ENCODE measurements at regions not wholly inside any gene's neighbourhood (a gene's known extent, or its start where the extent isn't known, plus 50 kb on each side); places are given as distances from the start of the nearest gene placed in this dataset.

DNA sequence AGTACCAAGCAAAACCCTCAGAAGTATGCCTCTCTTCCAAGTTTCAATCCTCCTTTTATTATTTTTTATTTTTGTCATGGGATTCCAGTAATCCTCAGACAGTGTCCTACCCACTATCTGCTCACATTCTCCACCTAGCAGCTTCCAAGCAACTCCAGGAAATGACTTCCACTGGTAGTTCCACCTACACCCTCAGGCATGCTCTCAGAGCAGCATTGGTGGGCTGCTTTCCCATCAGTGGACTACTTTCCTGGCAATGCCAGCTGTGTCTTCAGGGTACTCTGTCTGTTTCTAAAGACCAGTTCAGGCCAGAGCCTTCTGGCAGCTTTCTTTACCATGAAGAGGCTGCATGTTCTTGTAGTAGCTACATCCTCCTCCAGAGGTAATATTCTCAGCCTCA lies 244.0 kb downstream of the HGF start:
- no peaks in the 10 kb centered on the region for H3K27me3 Mint-ChIP-seq
- H3K4me1 Mint-ChIP-seq: no peaks in the 10 kb centered on the region
- H3K36me3 Mint-ChIP-seq: no peaks in the 10 kb centered on the region
- DNase-seq: no peak
- H3K4me3 Mint-ChIP-seq: no peak overlapping the region
- H3K27ac Mint-ChIP-seq: no peak overlapping the region
- H3K9me3 Mint-ChIP-seq: peaks cover 3% of the 10 kb centered on the region

DNA sequence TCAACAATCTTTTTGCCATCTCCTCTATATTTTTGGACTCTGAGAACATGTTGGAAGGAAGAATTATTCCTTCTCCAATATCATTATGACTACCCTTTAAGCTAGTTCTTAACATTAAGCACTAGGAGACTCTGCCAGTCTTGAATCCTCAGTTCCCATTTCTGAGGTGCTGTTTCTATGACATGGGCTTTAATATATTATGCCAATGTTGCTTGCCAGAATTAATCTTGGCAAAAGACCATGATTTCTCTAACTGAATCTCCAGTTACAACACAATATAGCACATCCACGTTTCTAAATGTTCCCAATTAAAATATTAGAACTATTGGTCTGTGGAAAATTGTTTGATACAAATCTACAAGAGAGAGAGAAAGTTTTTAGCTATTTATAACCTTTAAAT lies 250.0 kb downstream of the HGF start:
- H3K27ac Mint-ChIP-seq: no peak overlapping the region
- H3K36me3 Mint-ChIP-seq: no peaks in the 10 kb centered on the region
- DNase-seq: no peak
- no peaks in the 10 kb centered on the region for H3K27me3 Mint-ChIP-seq
- no peak overlapping the region for H3K4me3 Mint-ChIP-seq
- H3K9me3 Mint-ChIP-seq: no peaks in the 10 kb centered on the region
- no peaks in the 10 kb centered on the region for H3K4me1 Mint-ChIP-seq

DNA sequence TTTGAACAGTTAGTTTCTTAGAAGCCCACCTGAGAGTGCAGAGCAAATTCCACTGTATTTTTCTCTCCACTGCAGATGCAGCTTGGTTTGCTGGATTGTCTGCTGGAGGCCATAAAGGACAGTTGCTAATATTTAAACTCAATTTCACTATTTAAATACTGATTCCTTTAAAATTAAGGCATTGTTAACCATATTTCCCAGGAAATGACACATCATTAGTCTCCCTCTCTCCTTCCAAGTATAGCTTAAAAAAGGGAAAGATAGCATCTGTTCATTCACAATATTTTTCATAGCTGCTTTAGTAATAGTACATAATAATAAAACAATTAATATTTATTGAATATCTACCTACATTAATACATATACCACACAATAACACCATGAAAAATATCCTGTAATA lies 252.9 kb downstream of the HGF start:
- Mint-ChIP-seq H3K27me3 (no peaks in the 10 kb centered on the region), H3K4me1 (no peaks in the 10 kb centered on the region), H3K36me3 (no peaks in the 10 kb centered on the region), H3K27ac (no peak overlapping the region), H3K4me3 (no peak overlapping the region), H3K9me3 (no peaks in the 10 kb centered on the region)
- DNase-seq: no peak

DNA sequence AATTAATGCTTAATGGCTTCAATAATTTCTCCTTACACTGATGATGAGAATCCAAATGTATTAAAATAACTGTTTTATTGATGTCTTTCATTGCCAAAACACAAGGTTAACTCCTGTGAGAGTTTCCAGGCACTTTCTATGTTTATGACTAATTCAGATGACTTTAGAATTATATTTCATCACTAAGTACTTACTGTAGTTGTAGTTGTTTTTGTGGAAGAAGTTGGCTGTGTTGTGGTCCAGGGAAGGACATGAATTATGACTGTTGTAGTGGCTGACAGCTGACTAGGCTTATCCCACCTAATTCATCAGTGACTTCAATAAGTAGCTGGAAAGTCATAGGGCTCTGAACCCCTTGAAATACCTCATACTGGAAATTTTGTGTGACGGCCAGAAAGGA lies 254.8 kb downstream of the HGF start:
- Mint-ChIP-seq H3K36me3 (no peaks in the 10 kb centered on the region), H3K4me3 (no peak overlapping the region), H3K4me1 (no peaks in the 10 kb centered on the region), H3K9me3 (no peaks in the 10 kb centered on the region), H3K27me3 (no peaks in the 10 kb centered on the region), H3K27ac (no peak overlapping the region)
- no peak for DNase-seq

DNA sequence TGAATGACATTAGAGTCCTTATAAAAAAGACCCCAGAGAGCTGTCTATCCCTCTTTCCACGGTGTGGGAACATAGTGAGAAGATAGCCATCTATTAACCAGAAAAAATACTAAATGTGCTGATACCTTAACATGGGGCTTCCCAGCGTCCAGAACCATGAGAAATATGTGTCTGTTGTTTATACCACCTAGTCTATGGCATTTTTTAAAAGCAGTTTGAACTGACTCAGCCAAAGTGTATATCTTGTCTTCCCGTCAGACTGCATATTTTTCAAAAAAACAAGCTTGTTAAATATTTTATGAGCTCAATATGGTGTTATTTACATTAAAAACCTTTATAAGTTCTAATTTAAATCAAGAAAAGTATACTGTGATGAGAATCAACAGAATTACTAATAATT lies 255.3 kb downstream of the HGF start:
- peaks cover 2% of the 10 kb centered on the region for H3K27me3 Mint-ChIP-seq
- no peaks in the 10 kb centered on the region for H3K36me3 Mint-ChIP-seq
- no peak for DNase-seq
- H3K4me1 Mint-ChIP-seq: no peaks in the 10 kb centered on the region
- H3K27ac Mint-ChIP-seq: no peak overlapping the region
- no peak overlapping the region for H3K4me3 Mint-ChIP-seq
- H3K9me3 Mint-ChIP-seq: no peaks in the 10 kb centered on the region

DNA sequence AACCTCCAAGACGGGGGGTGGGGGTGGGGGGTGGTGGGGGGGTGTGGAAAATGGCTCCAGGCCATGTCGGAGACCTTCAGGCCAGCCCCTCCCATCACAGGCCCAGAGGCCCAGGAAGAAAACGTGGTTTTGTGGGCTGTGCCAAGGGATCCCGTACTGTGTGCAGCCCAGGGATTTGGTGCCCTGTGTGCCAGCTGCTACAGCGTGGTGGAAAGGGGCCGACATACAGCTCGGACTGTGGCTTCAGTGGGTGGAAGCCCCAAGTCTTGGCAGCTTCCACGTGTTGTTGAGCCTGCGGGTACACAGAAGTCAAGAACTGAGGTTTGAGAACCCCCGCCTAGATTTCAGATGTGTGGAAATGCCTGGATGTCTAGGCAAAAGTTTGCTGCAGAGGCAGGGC lies 259.7 kb downstream of the HGF start:
- H3K27me3 Mint-ChIP-seq: peaks cover 5% of the 10 kb centered on the region
- H3K4me3 Mint-ChIP-seq: no peak overlapping the region
- no peaks in the 10 kb centered on the region for H3K4me1 Mint-ChIP-seq
- no peaks in the 10 kb centered on the region for H3K36me3 Mint-ChIP-seq
- H3K27ac Mint-ChIP-seq: no peak overlapping the region
- no peak for DNase-seq
- H3K9me3 Mint-ChIP-seq: no peaks in the 10 kb centered on the region

DNA sequence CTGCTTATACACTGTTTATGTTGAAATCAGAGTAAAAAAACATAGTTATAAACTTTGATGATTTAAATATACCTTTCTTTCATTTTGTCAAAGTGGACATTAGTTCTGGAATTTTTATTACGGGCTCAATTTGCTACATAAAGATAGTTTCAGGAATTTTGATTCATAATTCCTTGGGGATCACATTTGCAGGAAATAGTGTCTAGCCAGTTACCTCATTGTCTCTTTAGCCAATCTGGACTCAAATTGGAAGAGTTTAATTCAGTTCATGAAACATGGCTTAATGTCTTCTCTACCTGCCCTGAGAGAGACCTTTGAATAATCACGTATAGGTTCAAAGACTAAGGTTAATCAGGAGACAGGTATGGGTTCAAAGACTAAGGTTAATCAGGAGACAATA lies 262.6 kb downstream of the HGF start:
- H3K4me3 Mint-ChIP-seq: no peak overlapping the region
- no peak overlapping the region for H3K27ac Mint-ChIP-seq
- H3K27me3 Mint-ChIP-seq: peaks cover 5% of the 10 kb centered on the region
- H3K9me3 Mint-ChIP-seq: no peaks in the 10 kb centered on the region
- no peaks in the 10 kb centered on the region for H3K4me1 Mint-ChIP-seq
- H3K36me3 Mint-ChIP-seq: no peaks in the 10 kb centered on the region
- DNase-seq: no peak

DNA sequence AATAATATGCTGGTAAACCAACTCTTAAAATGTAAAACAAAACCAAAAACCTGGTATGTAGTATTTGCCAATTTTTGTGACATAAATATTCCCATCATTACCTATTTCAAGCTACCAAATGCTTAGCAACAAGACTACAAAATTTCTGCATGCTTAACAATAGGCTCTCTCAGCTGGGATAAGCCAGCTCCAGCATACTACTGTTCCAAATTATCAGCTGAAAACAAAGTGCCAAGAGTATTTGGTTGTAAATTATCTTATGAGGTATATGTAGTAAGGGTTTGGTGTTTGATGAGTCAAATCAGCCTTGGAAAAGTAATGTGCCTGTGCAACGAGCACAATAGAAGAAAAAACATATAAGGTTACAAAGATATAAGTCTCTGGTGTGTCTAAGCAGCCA lies 263.2 kb downstream of the HGF start:
- DNase-seq: no peak
- Mint-ChIP-seq H3K4me1 (no peaks in the 10 kb centered on the region), H3K27ac (no peak overlapping the region), H3K36me3 (no peaks in the 10 kb centered on the region), H3K4me3 (no peak overlapping the region), H3K27me3 (peaks cover 5% of the 10 kb centered on the region), H3K9me3 (no peaks in the 10 kb centered on the region)

DNA sequence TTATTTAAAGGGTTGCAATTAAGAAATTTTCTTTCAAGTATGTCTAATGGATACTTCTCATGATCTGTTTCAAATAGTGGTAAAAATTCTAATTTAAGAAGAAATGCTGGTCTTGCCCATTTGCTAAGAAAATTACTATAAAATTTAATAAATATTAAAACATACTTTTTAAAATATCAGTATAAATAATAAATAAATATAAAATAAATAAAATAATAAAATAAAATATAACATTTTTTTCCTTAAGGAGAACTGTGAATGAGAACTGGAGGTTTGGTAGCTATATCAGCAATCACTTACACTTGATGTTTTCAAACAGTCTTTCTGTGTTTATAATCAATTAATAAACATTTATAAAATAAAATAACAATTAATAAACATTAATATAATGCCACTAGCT lies 266.1 kb downstream of the HGF start:
- Mint-ChIP-seq H3K27ac (no peak overlapping the region), H3K9me3 (no peaks in the 10 kb centered on the region), H3K27me3 (peaks cover 6% of the 10 kb centered on the region), H3K4me3 (no peak overlapping the region), H3K4me1 (no peaks in the 10 kb centered on the region), H3K36me3 (no peaks in the 10 kb centered on the region)
- DNase-seq: no peak

DNA sequence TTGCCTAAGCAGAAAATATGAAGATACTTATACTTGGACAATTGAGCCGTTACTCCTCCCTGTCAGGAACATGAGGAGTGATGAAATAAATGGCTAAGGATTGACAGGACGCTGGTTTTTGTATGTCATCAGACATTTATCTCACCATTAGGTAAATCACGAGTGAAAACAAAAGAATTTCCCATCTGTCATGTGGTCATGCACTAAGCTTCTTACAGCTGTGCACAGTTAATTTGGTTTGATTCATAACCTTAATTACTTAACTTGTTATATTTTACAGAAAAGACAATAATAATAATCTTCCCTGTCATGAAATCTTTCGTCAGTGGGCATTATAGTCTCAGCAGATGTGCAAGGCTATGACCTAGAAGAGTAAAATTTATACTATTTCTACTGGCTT lies 266.5 kb downstream of the HGF start:
- no peak for DNase-seq
- H3K9me3 Mint-ChIP-seq: no peaks in the 10 kb centered on the region
- no peak overlapping the region for H3K27ac Mint-ChIP-seq
- no peak overlapping the region for H3K4me3 Mint-ChIP-seq
- no peaks in the 10 kb centered on the region for H3K36me3 Mint-ChIP-seq
- H3K27me3 Mint-ChIP-seq: peaks cover 6% of the 10 kb centered on the region
- no peaks in the 10 kb centered on the region for H3K4me1 Mint-ChIP-seq

DNA sequence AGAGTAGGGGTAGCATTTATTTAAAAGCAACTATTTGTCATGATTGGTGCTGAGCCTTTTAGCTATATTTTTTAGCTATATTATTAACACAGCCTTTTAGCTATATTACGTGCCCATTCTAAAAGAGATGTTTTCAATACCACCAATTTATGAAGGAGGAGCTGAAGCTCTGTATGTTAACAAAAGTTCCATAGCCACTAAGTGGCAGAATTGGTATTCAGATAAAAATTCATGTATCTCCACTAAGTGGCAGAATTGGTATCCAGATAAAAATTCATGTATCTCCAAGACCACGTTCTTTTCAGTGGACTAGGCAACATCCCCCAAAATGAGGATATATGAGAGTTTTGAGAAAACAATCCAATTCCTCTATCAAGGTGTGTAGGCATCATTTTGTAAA lies 268.6 kb downstream of the HGF start:
- Mint-ChIP-seq H3K4me1 (no peaks in the 10 kb centered on the region), H3K27me3 (peaks cover 6% of the 10 kb centered on the region), H3K9me3 (no peaks in the 10 kb centered on the region), H3K4me3 (no peak overlapping the region), H3K36me3 (no peaks in the 10 kb centered on the region), H3K27ac (no peak overlapping the region)
- no peak for DNase-seq

DNA sequence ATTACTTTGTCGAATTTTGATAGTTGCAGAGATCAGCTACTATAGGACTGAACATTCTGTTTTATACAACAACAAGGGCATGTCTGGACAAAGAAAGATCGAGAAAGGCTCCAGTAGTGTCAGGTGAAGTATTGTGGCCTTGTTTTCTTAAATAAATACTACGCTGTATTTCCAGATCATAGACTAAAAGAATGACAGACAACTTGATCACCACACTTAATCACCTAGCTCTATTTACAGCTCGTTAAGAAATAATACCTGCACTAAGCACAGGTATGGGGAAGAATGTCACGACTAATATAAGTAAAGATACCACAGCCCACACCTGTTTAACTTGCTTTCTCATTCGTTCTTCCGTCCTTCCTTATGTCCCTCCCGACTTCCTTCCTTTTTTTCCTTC lies 269.2 kb downstream of the HGF start:
- H3K27ac Mint-ChIP-seq: no peak overlapping the region

DNA sequence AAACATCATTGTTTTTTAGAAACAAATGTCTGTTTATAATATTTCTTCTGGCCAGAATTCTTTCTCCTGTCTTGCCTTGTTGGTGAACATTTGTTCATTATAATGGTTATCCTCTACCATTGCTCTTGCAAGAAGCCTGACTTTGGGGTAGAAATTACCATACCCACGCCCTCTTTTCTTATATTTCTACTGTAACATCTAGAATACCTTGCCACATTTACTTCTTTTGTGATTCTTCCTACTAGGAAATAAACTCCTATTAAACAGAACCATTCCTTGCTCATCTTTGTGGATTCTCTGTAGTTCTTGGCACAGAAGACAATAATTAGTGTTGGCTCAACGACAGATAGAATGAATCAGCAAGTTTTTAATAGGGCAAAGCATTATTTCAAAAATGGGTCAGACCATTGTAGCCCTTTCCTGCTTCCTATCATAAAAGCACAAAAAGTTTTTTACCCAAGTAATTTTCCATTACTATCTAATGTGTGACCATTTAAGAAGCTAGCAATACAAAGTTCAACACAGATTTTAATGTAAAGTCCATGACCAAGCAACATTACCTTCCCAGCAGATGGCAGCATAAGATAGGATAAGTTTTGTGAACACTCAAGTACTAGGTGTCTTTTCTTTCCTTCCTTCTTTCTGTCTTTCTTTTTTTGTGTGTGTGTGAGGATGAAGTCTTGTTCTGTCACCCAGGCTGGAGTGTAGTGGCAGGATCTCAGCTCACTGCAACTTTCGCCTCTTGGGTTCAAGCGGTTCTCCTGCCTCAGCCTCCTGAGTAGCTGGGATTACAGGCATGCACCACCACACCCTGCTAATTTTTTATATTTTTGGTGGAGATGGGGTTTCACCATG lies 270.4 kb downstream of the HGF start:
- H3K36me3 Mint-ChIP-seq: no peaks in the 10 kb centered on the region
- no peaks in the 10 kb centered on the region for H3K9me3 Mint-ChIP-seq
- no peaks in the 10 kb centered on the region for H3K4me1 Mint-ChIP-seq
- no peak overlapping the region for H3K27ac Mint-ChIP-seq
- DNase-seq: no peak
- H3K4me3 Mint-ChIP-seq: no peak overlapping the region
- H3K27me3 Mint-ChIP-seq: peaks cover 6% of the 10 kb centered on the region

More for the DNA sequence above, 269.2 kb downstream of the HGF start:
- DNase-seq: no peak
- Mint-ChIP-seq H3K4me1 (no peaks in the 10 kb centered on the region), H3K36me3 (no peaks in the 10 kb centered on the region), H3K9me3 (no peaks in the 10 kb centered on the region), H3K4me3 (no peak overlapping the region), H3K27me3 (peaks cover 6% of the 10 kb centered on the region)

DNA sequence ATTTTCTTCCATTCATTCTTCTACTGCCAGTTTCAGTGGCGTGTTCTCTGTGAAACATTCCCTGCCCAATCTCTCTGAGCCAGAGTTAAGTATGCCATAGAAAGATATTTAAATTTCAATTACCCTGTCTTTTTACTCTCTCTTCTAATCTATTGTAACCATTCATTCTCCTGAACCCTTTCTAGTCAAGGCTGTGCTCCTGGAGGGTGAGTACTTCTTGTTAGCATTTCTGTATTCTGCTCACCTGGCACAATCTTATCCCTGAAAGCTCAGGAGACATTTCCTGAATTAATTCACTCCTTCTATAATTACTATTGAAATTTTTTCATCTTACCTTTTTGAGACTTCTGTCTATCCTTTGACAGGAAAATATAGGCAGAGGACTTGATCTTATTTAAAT lies 271.7 kb downstream of the HGF start:
- Mint-ChIP-seq H3K27me3 (peaks cover 6% of the 10 kb centered on the region), H3K4me3 (no peak overlapping the region), H3K9me3 (no peaks in the 10 kb centered on the region), H3K36me3 (no peaks in the 10 kb centered on the region), H3K4me1 (no peaks in the 10 kb centered on the region), H3K27ac (no peak overlapping the region)
- no peak for DNase-seq

DNA sequence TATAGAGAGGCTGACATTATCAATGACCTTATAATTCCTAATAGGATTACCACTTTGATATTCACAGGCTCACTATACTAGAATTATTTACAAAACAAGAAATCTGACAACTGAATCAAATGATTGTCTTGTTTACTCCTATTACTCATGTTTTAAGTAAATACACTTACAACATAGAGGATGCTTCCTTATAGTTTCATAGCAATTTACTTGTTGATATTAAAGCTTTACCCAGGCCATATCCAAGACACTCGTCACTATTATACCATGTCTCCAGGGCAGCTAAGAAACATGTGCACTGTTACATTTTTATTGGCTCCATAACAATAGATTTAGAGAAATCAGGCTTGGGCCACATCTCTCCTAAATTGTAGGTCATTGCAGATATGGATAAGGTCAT lies 276.9 kb downstream of the HGF start:
- Mint-ChIP-seq H3K4me1 (no peaks in the 10 kb centered on the region), H3K27ac (no peak overlapping the region), H3K36me3 (no peaks in the 10 kb centered on the region), H3K9me3 (no peaks in the 10 kb centered on the region), H3K27me3 (no peaks in the 10 kb centered on the region), H3K4me3 (no peak overlapping the region)
- DNase-seq: no peak

DNA sequence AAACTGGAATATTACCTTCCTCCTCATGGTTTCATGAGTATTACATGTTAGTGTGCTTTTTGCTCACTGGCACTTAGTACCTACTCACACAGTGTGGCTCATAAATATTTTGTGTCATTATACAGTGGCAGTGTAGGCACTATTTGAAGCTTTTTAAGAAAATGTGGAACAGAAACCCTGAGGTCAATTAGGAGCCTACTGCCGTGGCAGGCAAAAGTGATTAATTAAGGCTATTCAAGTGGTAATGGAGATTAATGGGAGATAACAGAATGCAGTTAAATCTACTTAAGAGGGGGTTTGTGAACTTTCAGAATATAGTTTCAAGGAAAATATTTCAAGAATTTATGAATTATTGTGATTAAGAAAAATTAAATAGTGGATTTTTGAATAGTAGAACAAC lies 277.6 kb downstream of the HGF start:
- no peaks in the 10 kb centered on the region for H3K9me3 Mint-ChIP-seq
- no peaks in the 10 kb centered on the region for H3K4me1 Mint-ChIP-seq
- no peak overlapping the region for H3K4me3 Mint-ChIP-seq
- no peaks in the 10 kb centered on the region for H3K36me3 Mint-ChIP-seq
- no peak overlapping the region for H3K27ac Mint-ChIP-seq
- no peaks in the 10 kb centered on the region for H3K27me3 Mint-ChIP-seq
- DNase-seq: no peak
